ENCODE measurements at regions not wholly inside any gene's neighbourhood (a gene's known extent, or its start where the extent isn't known, plus 50 kb on each side); places are given as distances from the start of the nearest gene placed in this dataset.

DNA sequence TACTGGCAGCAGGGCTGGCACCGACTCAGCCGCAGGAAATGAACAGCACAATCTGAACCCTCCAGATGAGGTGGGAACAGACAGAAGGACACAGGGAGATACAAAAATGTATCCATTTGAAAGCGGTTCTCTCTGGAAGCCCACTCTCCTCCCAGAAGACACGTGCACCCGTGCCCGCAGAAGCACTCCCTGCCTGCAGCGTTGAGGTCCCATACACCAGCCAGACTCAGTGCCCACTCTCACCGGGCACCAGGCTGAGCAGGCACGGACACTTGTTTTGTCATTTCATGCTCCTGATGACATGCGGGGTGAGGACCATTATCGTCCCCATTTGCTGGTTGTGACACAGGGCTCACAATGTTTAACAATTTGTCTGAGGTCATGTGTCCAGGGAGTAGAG is 297.4 kb upstream of the TLE3 start:
- Histone ChIP-seq H3K9me2 (ENCODE audit: insufficient read depth, low read length) (no peaks in the 10 kb centered on the region), H3K9ac (ENCODE audit: low read length) (no peak overlapping the region), H3K4me3 (ENCODE audit: low read length) (no peak overlapping the region), H2AFZ (ENCODE audit: low read depth, low read length) (no peak overlapping the region), H3K27ac (ENCODE audit: low read length) (no peak overlapping the region), H3K9me3 (ENCODE audit: low read length) (no peaks in the 10 kb centered on the region), H3K27me3 (ENCODE audit: insufficient read depth, low read depth, low read length) (peaks cover 3% of the 10 kb centered on the region), H3K4me2 (ENCODE audit: low read length) (no peak overlapping the region), H4K20me1 (ENCODE audit: insufficient read depth) (no peaks in the 10 kb centered on the region), H3K79me2 (replicated peaks; ENCODE audit: insufficient read depth, low read length) (no peaks in the 10 kb centered on the region), H3F3A (ENCODE audit: insufficient read depth, low read length, poor library complexity, severe bottlenecking) (no peaks in the 10 kb centered on the region), H3K36me3 (ENCODE audit: insufficient read depth, low read length) (no peaks in the 10 kb centered on the region)
- no peak for TF ChIP-seq TAF1 (IDR thresholded peaks at IDR 0.05; ENCODE audit: low read depth)
- no peak for TF ChIP-seq MXI1 (conservative IDR thresholded peaks at IDR 0.05; ENCODE audit: poor library complexity, severe bottlenecking)
- no peak for TF ChIP-seq RAD21 (conservative IDR thresholded peaks at IDR 0.05)
- no peak for TF ChIP-seq SMC3 (conservative IDR thresholded peaks at IDR 0.05; ENCODE audit: poor library complexity)
- TF ChIP-seq, protein P1, sequence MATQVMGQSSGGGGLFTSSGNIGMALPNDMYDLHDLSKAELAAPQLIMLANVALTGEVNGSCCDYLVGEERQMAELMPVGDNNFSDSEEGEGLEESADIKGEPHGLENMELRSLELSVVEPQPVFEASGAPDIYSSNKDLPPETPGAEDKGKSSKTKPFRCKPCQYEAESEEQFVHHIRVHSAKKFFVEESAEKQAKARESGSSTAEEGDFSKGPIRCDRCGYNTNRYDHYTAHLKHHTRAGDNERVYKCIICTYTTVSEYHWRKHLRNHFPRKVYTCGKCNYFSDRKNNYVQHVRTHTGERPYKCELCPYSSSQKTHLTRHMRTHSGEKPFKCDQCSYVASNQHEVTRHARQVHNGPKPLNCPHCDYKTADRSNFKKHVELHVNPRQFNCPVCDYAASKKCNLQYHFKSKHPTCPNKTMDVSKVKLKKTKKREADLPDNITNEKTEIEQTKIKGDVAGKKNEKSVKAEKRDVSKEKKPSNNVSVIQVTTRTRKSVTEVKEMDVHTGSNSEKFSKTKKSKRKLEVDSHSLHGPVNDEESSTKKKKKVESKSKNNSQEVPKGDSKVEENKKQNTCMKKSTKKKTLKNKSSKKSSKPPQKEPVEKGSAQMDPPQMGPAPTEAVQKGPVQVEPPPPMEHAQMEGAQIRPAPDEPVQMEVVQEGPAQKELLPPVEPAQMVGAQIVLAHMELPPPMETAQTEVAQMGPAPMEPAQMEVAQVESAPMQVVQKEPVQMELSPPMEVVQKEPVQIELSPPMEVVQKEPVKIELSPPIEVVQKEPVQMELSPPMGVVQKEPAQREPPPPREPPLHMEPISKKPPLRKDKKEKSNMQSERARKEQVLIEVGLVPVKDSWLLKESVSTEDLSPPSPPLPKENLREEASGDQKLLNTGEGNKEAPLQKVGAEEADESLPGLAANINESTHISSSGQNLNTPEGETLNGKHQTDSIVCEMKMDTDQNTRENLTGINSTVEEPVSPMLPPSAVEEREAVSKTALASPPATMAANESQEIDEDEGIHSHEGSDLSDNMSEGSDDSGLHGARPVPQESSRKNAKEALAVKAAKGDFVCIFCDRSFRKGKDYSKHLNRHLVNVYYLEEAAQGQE (IDR thresholded peaks at IDR 0.05; ENCODE audit: borderline replicate concordance), result no peak

DNA sequence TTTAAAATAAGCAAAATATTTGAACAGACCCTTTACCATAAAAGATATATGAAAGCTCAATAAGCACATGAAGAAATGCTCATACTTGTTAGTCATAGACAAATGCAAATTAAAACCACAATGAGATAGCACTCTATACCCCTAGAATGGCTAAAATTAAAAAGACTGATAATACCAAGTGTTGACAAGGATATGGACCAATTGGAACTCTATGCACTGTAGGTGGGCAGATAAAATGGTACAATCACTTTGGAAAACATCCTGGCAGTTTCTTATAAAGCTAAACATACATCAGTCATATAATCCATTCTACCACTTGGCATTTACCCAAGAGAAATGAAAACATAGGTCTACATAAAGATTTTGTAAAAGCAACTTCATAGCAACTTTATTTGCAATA is 293.0 kb upstream of the TLE3 start:
- Histone ChIP-seq H3K36me3 (ENCODE audit: insufficient read depth, low read length) (no peaks in the 10 kb centered on the region), H3K9me3 (ENCODE audit: low read length) (no peaks in the 10 kb centered on the region), H3K9ac (ENCODE audit: low read length) (no peak overlapping the region), H3K4me3 (ENCODE audit: low read length) (no peak overlapping the region), H3K9me2 (ENCODE audit: insufficient read depth, low read length) (no peaks in the 10 kb centered on the region), H3K27ac (ENCODE audit: low read length) (no peak overlapping the region), H3F3A (ENCODE audit: insufficient read depth, low read length, poor library complexity, severe bottlenecking) (no peaks in the 10 kb centered on the region), H3K27me3 (ENCODE audit: insufficient read depth, low read depth, low read length) (peaks cover 3% of the 10 kb centered on the region), H2AFZ (ENCODE audit: low read depth, low read length) (no peak overlapping the region), H3K4me2 (ENCODE audit: low read length) (no peak overlapping the region), H4K20me1 (ENCODE audit: insufficient read depth) (no peaks in the 10 kb centered on the region), H3K79me2 (replicated peaks; ENCODE audit: insufficient read depth, low read length) (no peaks in the 10 kb centered on the region)
- TF ChIP-seq, protein P1 (IDR thresholded peaks at IDR 0.05; ENCODE audit: borderline replicate concordance), result no peak
- TF ChIP-seq POLR2AphosphoS5 (IDR thresholded peaks at IDR 0.05), result no peak
- TF ChIP-seq, protein P2, sequence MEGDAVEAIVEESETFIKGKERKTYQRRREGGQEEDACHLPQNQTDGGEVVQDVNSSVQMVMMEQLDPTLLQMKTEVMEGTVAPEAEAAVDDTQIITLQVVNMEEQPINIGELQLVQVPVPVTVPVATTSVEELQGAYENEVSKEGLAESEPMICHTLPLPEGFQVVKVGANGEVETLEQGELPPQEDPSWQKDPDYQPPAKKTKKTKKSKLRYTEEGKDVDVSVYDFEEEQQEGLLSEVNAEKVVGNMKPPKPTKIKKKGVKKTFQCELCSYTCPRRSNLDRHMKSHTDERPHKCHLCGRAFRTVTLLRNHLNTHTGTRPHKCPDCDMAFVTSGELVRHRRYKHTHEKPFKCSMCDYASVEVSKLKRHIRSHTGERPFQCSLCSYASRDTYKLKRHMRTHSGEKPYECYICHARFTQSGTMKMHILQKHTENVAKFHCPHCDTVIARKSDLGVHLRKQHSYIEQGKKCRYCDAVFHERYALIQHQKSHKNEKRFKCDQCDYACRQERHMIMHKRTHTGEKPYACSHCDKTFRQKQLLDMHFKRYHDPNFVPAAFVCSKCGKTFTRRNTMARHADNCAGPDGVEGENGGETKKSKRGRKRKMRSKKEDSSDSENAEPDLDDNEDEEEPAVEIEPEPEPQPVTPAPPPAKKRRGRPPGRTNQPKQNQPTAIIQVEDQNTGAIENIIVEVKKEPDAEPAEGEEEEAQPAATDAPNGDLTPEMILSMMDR (IDR thresholded peaks at IDR 0.05; ENCODE audit: poor library complexity, severe bottlenecking), result no peak
- TF ChIP-seq TAF1 (IDR thresholded peaks at IDR 0.05; ENCODE audit: low read depth), result no peak
- no peak for TF ChIP-seq SMC3 (conservative IDR thresholded peaks at IDR 0.05; ENCODE audit: poor library complexity)
- TF ChIP-seq EP300 (conservative IDR thresholded peaks at IDR 0.05; ENCODE audit: poor library complexity, severe bottlenecking), result no peak
- no peak for TF ChIP-seq EZH2 (IDR thresholded peaks at IDR 0.05; ENCODE audit: borderline replicate concordance, insufficient read depth, low read length, poor library complexity, severe bottlenecking)
- no peak for TF ChIP-seq MXI1 (conservative IDR thresholded peaks at IDR 0.05; ENCODE audit: poor library complexity, severe bottlenecking)
- no peak for TF ChIP-seq RAD21 (conservative IDR thresholded peaks at IDR 0.05)

Data from neural cell (in vitro differentiated cells).